ENCODE measurements at regions not wholly inside any gene's neighbourhood (a gene's known extent, or its start where the extent isn't known, plus 50 kb on each side); places are given as distances from the start of the nearest gene placed in this dataset.
A peak's percentile ranks its signal among the peaks of the same experiment; 100 is the strongest.

GRCh38 chr2:123695426-123695825 lies 329.7 kb upstream of the CNTNAP5 start:
- H2BK5ac ChIP-seq (ENCODE audit: low read length), result no peak overlapping the region
- H3K4me3 ChIP-seq (ENCODE audit: low read length), result no peak overlapping the region
- no peak overlapping the region for H3K4me2 ChIP-seq (ENCODE audit: low read length)
- H2AK5ac ChIP-seq (ENCODE audit: low read length), result no peak overlapping the region
- H3K56ac ChIP-seq (ENCODE audit: low read length), result no peak overlapping the region
- no peak for DNase-seq
- H3K79me2 ChIP-seq (ENCODE audit: control insufficient read depth, insufficient read depth, low read length), result no peaks in the 10 kb centered on the region
- no CpG with 5 or more reads among the region's 4 CpGs for WGBS (ENCODE audit: extremely low coverage, insufficient coverage, low lambda C conversion rate)
- H3K79me1 ChIP-seq (ENCODE audit: low read length), result no peaks in the 10 kb centered on the region
- no peak overlapping the region for H3K9ac ChIP-seq (ENCODE audit: low read length)
- H4K8ac ChIP-seq (ENCODE audit: low read depth, low read length), result no peak overlapping the region
- H2BK120ac ChIP-seq (ENCODE audit: low read depth, low read length), result no peak overlapping the region
- H3K23ac ChIP-seq (ENCODE audit: low read length), result no peak overlapping the region
- H3K27ac ChIP-seq (ENCODE audit: low read depth, low read length), result no peak overlapping the region
- no peak overlapping the region for H4K5ac ChIP-seq (ENCODE audit: low read length)
- no peaks in the 10 kb centered on the region for H3K27me3 ChIP-seq (ENCODE audit: insufficient read depth, low read length, poor library complexity)
- no peak overlapping the region for H3K18ac ChIP-seq (ENCODE audit: low read length)
- no peaks in the 10 kb centered on the region for H3K36me3 ChIP-seq (ENCODE audit: control insufficient read depth, insufficient read depth, low read length)
- no peak overlapping the region for H3K4ac ChIP-seq (ENCODE audit: low read depth, low read length)
- no peak overlapping the region for H2BK15ac ChIP-seq (replicated peaks; ENCODE audit: low read depth)
- no peaks in the 10 kb centered on the region for H3K4me1 ChIP-seq (ENCODE audit: control insufficient read depth, low read depth, low read length)

GRCh38 chr2:123696021-123696420 lies 329.1 kb upstream of the CNTNAP5 start:
- Histone ChIP-seq H3K79me2 (ENCODE audit: control insufficient read depth, insufficient read depth, low read length) (no peaks in the 10 kb centered on the region), H2AK5ac (ENCODE audit: low read length) (no peak overlapping the region), H3K79me1 (ENCODE audit: low read length) (no peaks in the 10 kb centered on the region), H4K5ac (ENCODE audit: low read length) (no peak overlapping the region), H2BK15ac (replicated peaks; ENCODE audit: low read depth) (no peak overlapping the region), H3K27me3 (ENCODE audit: insufficient read depth, low read length, poor library complexity) (no peaks in the 10 kb centered on the region), H3K56ac (ENCODE audit: low read length) (no peak overlapping the region), H3K4me2 (ENCODE audit: low read length) (no peak overlapping the region), H3K23ac (ENCODE audit: low read length) (no peak overlapping the region), H3K4me3 (ENCODE audit: low read length) (no peak overlapping the region), H3K9ac (ENCODE audit: low read length) (no peak overlapping the region), H2BK5ac (ENCODE audit: low read length) (no peak overlapping the region), H3K18ac (ENCODE audit: low read length) (no peak overlapping the region), H2BK120ac (ENCODE audit: low read depth, low read length) (no peak overlapping the region), H3K4me1 (ENCODE audit: control insufficient read depth, low read depth, low read length) (no peaks in the 10 kb centered on the region), H3K4ac (ENCODE audit: low read depth, low read length) (no peak overlapping the region), H3K27ac (ENCODE audit: low read depth, low read length) (no peak overlapping the region), H4K8ac (ENCODE audit: low read depth, low read length) (no peak overlapping the region), H3K36me3 (ENCODE audit: control insufficient read depth, insufficient read depth, low read length) (no peaks in the 10 kb centered on the region)
- no CpG with 5 or more reads among the region's 4 CpGs for WGBS (ENCODE audit: extremely low coverage, insufficient coverage, low lambda C conversion rate)
- DNase-seq, result no peak

- Histone ChIP-seq H3K4ac (ENCODE audit: low read depth, low read length) (no peak overlapping the region), H3K4me2 (ENCODE audit: low read length) (no peak overlapping the region), H2BK120ac (ENCODE audit: low read depth, low read length) (no peak overlapping the region), H3K4me1 (ENCODE audit: control insufficient read depth, low read depth, low read length) (no peaks in the 10 kb centered on the region), H3K18ac (ENCODE audit: low read length) (no peak overlapping the region), H2BK15ac (replicated peaks; ENCODE audit: low read depth) (no peak overlapping the region), H3K79me1 (ENCODE audit: low read length) (no peaks in the 10 kb centered on the region), H3K27me3 (ENCODE audit: insufficient read depth, low read length, poor library complexity) (no peaks in the 10 kb centered on the region), H4K8ac (ENCODE audit: low read depth, low read length) (no peak overlapping the region), H4K5ac (ENCODE audit: low read length) (no peak overlapping the region), H2AK5ac (ENCODE audit: low read length) (no peak overlapping the region), H3K4me3 (ENCODE audit: low read length) (no peak overlapping the region), H3K27ac (ENCODE audit: low read depth, low read length) (no peak overlapping the region), H3K79me2 (ENCODE audit: control insufficient read depth, insufficient read depth, low read length) (no peaks in the 10 kb centered on the region), H2BK5ac (ENCODE audit: low read length) (no peak overlapping the region), H3K23ac (ENCODE audit: low read length) (no peak overlapping the region), H3K9ac (ENCODE audit: low read length) (no peak overlapping the region), H3K36me3 (ENCODE audit: control insufficient read depth, insufficient read depth, low read length) (no peaks in the 10 kb centered on the region), H3K56ac (ENCODE audit: low read length) (no peak overlapping the region)
- peak; percentile 57 for DNase-seq
These were observed 328.2 kb upstream of the CNTNAP5 start for GRCh38 chr2:123696799-123697410.

- no peak overlapping the region for H3K27ac ChIP-seq (ENCODE audit: low read depth, low read length)
- H2BK120ac ChIP-seq (ENCODE audit: low read depth, low read length), result no peak overlapping the region
- no peaks in the 10 kb centered on the region for H3K79me1 ChIP-seq (ENCODE audit: low read length)
- DNase-seq, result no peak
- no peak overlapping the region for H4K8ac ChIP-seq (ENCODE audit: low read depth, low read length)
- H2AK5ac ChIP-seq (ENCODE audit: low read length), result no peak overlapping the region
- H3K56ac ChIP-seq (ENCODE audit: low read length), result no peak overlapping the region
- no peaks in the 10 kb centered on the region for H3K27me3 ChIP-seq (ENCODE audit: insufficient read depth, low read length, poor library complexity)
- H2BK15ac ChIP-seq (replicated peaks; ENCODE audit: low read depth), result no peak overlapping the region
- H4K5ac ChIP-seq (ENCODE audit: low read length), result no peak overlapping the region
- no peak overlapping the region for H3K4me2 ChIP-seq (ENCODE audit: low read length)
- H3K4me1 ChIP-seq (ENCODE audit: control insufficient read depth, low read depth, low read length), result no peaks in the 10 kb centered on the region
- WGBS (ENCODE audit: extremely low coverage, insufficient coverage, low lambda C conversion rate), result 100% methylated on average over 1 of the region's 3 CpGs
- H2BK5ac ChIP-seq (ENCODE audit: low read length), result no peak overlapping the region
- no peak overlapping the region for H3K4ac ChIP-seq (ENCODE audit: low read depth, low read length)
- no peaks in the 10 kb centered on the region for H3K79me2 ChIP-seq (ENCODE audit: control insufficient read depth, insufficient read depth, low read length)
- no peaks in the 10 kb centered on the region for H3K36me3 ChIP-seq (ENCODE audit: control insufficient read depth, insufficient read depth, low read length)
- H3K4me3 ChIP-seq (ENCODE audit: low read length), result no peak overlapping the region
- H3K23ac ChIP-seq (ENCODE audit: low read length), result no peak overlapping the region
- H3K9ac ChIP-seq (ENCODE audit: low read length), result no peak overlapping the region
- H3K18ac ChIP-seq (ENCODE audit: low read length), result no peak overlapping the region
These were observed 309.6 kb upstream of the CNTNAP5 start for GRCh38 chr2:123715467-123715982.

GRCh38 chr2:123717636-123718334 lies 307.3 kb upstream of the CNTNAP5 start:
- Histone ChIP-seq H3K4ac (ENCODE audit: low read depth, low read length) (no peak overlapping the region), H2BK120ac (ENCODE audit: low read depth, low read length) (no peak overlapping the region), H3K4me1 (ENCODE audit: control insufficient read depth, low read depth, low read length) (no peaks in the 10 kb centered on the region), H3K9ac (ENCODE audit: low read length) (no peak overlapping the region), H2BK5ac (ENCODE audit: low read length) (no peak overlapping the region), H2BK15ac (replicated peaks; ENCODE audit: low read depth) (no peak overlapping the region), H3K4me2 (ENCODE audit: low read length) (no peak overlapping the region), H3K27ac (ENCODE audit: low read depth, low read length) (no peak overlapping the region), H3K27me3 (ENCODE audit: insufficient read depth, low read length, poor library complexity) (no peaks in the 10 kb centered on the region), H3K79me1 (ENCODE audit: low read length) (no peaks in the 10 kb centered on the region), H3K18ac (ENCODE audit: low read length) (no peak overlapping the region), H3K23ac (ENCODE audit: low read length) (no peak overlapping the region), H3K36me3 (ENCODE audit: control insufficient read depth, insufficient read depth, low read length) (no peaks in the 10 kb centered on the region), H4K8ac (ENCODE audit: low read depth, low read length) (no peak overlapping the region), H4K5ac (ENCODE audit: low read length) (no peak overlapping the region), H2AK5ac (ENCODE audit: low read length) (no peak overlapping the region), H3K79me2 (ENCODE audit: control insufficient read depth, insufficient read depth, low read length) (no peaks in the 10 kb centered on the region), H3K4me3 (ENCODE audit: low read length) (no peak overlapping the region), H3K56ac (ENCODE audit: low read length) (no peak overlapping the region)
- no peak for DNase-seq
- no CpG with 5 or more reads among the region's 5 CpGs for WGBS (ENCODE audit: extremely low coverage, insufficient coverage, low lambda C conversion rate)

Data from mesendoderm (in vitro differentiated cells).